ENCODE measurements at regions not wholly inside any gene's neighbourhood (a gene's known extent, or its start where the extent isn't known, plus 50 kb on each side); places are given as distances from the start of the nearest gene placed in this dataset.

- Histone ChIP-seq H3K4me1 (no peaks in the 10 kb centered on the region), H3K9me3 (no peaks in the 10 kb centered on the region), H3K27me3 (peaks cover 91% of the 10 kb centered on the region), H3K4me3 (no peak overlapping the region), H3K27ac (no peak overlapping the region), H3K36me3 (no peaks in the 10 kb centered on the region)
- WGBS = 55% methylated on average over 14 of the region's 17 CpGs
- no peak for DNase-seq (ENCODE audit: low spot score in 2 of 2)
- TF ChIP-seq, protein P1, sequence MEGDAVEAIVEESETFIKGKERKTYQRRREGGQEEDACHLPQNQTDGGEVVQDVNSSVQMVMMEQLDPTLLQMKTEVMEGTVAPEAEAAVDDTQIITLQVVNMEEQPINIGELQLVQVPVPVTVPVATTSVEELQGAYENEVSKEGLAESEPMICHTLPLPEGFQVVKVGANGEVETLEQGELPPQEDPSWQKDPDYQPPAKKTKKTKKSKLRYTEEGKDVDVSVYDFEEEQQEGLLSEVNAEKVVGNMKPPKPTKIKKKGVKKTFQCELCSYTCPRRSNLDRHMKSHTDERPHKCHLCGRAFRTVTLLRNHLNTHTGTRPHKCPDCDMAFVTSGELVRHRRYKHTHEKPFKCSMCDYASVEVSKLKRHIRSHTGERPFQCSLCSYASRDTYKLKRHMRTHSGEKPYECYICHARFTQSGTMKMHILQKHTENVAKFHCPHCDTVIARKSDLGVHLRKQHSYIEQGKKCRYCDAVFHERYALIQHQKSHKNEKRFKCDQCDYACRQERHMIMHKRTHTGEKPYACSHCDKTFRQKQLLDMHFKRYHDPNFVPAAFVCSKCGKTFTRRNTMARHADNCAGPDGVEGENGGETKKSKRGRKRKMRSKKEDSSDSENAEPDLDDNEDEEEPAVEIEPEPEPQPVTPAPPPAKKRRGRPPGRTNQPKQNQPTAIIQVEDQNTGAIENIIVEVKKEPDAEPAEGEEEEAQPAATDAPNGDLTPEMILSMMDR (IDR thresholded peaks at IDR 0.05) = no peak
- TF ChIP-seq EP300 (IDR thresholded peaks at IDR 0.05) = no peak
- TF ChIP-seq POLR2A (IDR thresholded peaks at IDR 0.05) = no peak
- TF ChIP-seq POLR2AphosphoS5 (IDR thresholded peaks at IDR 0.05) = no peak
Observed at GRCh38 chr17:36816214-36816906, 120.9 kb upstream of the LHX1 start.

- no peaks in the 10 kb centered on the region for H3K4me1 ChIP-seq
- 89% methylated on average over 15 of the region's 15 CpGs for WGBS
- TF ChIP-seq, protein P1 (IDR thresholded peaks at IDR 0.05) = no peak
- TF ChIP-seq POLR2AphosphoS5 (IDR thresholded peaks at IDR 0.05) (no peak), POLR2A (IDR thresholded peaks at IDR 0.05) (no peak), EP300 (IDR thresholded peaks at IDR 0.05) (no peak)
- no peaks in the 10 kb centered on the region for H3K36me3 ChIP-seq
- DNase-seq (ENCODE audit: low spot score in 2 of 2) = no peak
- no peak overlapping the region for H3K27ac ChIP-seq
- H3K27me3 ChIP-seq = peaks cover 86% of the 10 kb centered on the region
- H3K9me3 ChIP-seq = no peaks in the 10 kb centered on the region
- H3K4me3 ChIP-seq = no peak overlapping the region
Observed at GRCh38 chr17:36816907-36817288, 120.4 kb upstream of the LHX1 start.

- Histone ChIP-seq H3K9me3 (no peaks in the 10 kb centered on the region), H3K4me3 (no peak overlapping the region), H3K36me3 (no peaks in the 10 kb centered on the region), H3K4me1 (no peaks in the 10 kb centered on the region), H3K27me3 (peaks cover 80% of the 10 kb centered on the region), H3K27ac (no peak overlapping the region)
- no peak for DNase-seq (ENCODE audit: low spot score in 2 of 2)
- no peak for TF ChIP-seq EP300 (IDR thresholded peaks at IDR 0.05)
- 92% methylated on average over 3 of the region's 5 CpGs for WGBS
Observed at GRCh38 chr17:36817483-36818048, 119.7 kb upstream of the LHX1 start.

GRCh38 chr17:36818134-36818825 is 119.0 kb upstream of the LHX1 start:
- TF ChIP-seq POLR2A (IDR thresholded peaks at IDR 0.05) (no peak), POLR2AphosphoS5 (IDR thresholded peaks at IDR 0.05) (no peak), EP300 (IDR thresholded peaks at IDR 0.05) (no peak)
- TF ChIP-seq, protein P1 (IDR thresholded peaks at IDR 0.05) = no peak
- no peak for DNase-seq (ENCODE audit: low spot score in 2 of 2)
- no peaks in the 10 kb centered on the region for H3K9me3 ChIP-seq
- H3K4me1 ChIP-seq = no peaks in the 10 kb centered on the region
- no peaks in the 10 kb centered on the region for H3K36me3 ChIP-seq
- H3K27ac ChIP-seq = no peak overlapping the region
- WGBS = 60% methylated on average over 7 of the region's 9 CpGs
- peaks cover 80% of the 10 kb centered on the region for H3K27me3 ChIP-seq
- no peak overlapping the region for H3K4me3 ChIP-seq

- Histone ChIP-seq H3K27ac (no peak overlapping the region), H3K27me3 (peaks cover 81% of the 10 kb centered on the region), H3K4me3 (no peak overlapping the region), H3K36me3 (no peaks in the 10 kb centered on the region), H3K9me3 (no peaks in the 10 kb centered on the region), H3K4me1 (no peaks in the 10 kb centered on the region)
- 67% methylated on average over 10 of the region's 12 CpGs for WGBS
- TF ChIP-seq POLR2AphosphoS5 (IDR thresholded peaks at IDR 0.05) = no peak
- no peak for TF ChIP-seq EP300 (IDR thresholded peaks at IDR 0.05)
- no peak for TF ChIP-seq POLR2A (IDR thresholded peaks at IDR 0.05)
- TF ChIP-seq, protein P1 (IDR thresholded peaks at IDR 0.05) = no peak
- DNase-seq (ENCODE audit: low spot score in 2 of 2) = no peak
Observed at GRCh38 chr17:36823850-36824677, 113.2 kb upstream of the LHX1 start.

Data from suprapubic skin (tissue), 4 donors.